Fibroblast of peridontal ligament (primary cell): ENCODE measurements at regions not wholly inside any gene's neighbourhood (a gene's known extent, or its start where the extent isn't known, plus 50 kb on each side); places are given as distances from the start of the nearest gene placed in this dataset.
A peak's percentile ranks its signal among the peaks of the same experiment; 100 is the strongest.
"Not testable (repeated sequence)": the region's sequence is repeated elsewhere in the genome, so short reads cannot be mapped to it uniquely, and the experiment has no call there.

ENCODE experiments used
- DNase-seq: peaks from one replicate; pipeline ENCODE4 v3.0.0-alpha.2; 2010; ENCODE audit errors: extremely low read depth

- no peak for DNase-seq
Observed at GRCh38 chr12:20125276-20125798, 243.0 kb upstream of the PDE3A start.

GRCh38 chr12:20126601-20127000 lies 241.7 kb upstream of the PDE3A start:
- no peak for DNase-seq

GRCh38 chr12:20127413-20127812 lies 240.9 kb upstream of the PDE3A start:
- peak; percentile 24 for DNase-seq

DNA sequence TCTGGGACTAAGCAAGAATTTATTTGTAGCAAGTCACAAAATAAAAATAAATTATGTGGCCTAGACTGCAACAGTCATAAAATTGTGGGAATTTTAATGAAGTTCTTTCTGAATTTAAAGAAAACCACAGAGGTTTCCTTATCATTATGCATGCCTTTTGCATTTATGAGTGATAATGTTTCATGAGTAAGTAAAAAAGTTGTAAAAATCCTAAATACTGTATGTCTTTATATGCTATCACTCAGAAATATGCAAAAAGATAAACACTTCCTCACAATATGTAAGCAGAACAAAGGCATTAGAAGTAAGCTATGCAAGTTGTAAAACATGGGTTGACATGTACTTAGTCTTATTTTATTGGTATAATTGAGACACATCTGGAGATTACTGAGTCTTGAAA lies 239.4 kb upstream of the PDE3A start:
- no peak for DNase-seq

GRCh38 chr12:20132818-20133217 lies 235.5 kb upstream of the PDE3A start:
- DNase-seq = no peak

DNA sequence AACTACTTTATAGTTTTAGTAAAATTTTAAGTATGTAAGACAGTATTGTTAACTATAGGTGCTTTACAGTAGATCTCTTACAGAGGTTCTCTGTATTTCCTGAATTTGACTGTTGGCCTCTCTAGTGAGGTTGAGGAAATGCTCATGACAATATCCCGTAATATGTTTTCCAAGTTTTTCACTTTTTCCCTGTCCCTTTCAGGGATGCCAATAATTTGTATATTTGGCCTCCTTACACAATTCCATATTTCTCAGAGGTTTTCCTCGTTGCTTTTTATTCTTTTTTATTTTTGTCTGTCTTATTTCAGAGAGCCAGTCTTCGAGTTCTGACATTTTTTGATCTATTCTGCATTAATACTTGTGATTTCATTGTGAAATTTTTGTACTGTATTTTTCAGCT lies 233.7 kb upstream of the PDE3A start:
- no peak for DNase-seq

DNA sequence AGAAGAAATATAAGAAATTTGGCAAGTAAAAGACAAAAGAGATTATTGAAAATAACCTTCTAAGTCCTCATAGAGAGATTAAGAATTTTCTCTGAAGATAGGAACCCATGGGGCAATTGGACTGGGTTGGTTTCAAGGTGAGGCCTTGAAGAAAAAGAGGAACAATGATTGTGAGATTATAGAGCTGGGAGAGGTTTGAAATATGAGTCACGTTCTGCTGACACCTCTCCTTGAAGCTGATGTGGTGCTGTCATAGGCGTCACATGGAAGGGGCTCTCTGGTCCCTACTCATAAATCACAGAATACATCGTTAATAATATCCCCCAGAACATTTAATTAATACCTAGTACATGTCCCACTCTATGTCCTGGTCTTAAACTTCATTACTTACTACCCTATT lies 227.6 kb upstream of the PDE3A start:
- no peak for DNase-seq

DNA sequence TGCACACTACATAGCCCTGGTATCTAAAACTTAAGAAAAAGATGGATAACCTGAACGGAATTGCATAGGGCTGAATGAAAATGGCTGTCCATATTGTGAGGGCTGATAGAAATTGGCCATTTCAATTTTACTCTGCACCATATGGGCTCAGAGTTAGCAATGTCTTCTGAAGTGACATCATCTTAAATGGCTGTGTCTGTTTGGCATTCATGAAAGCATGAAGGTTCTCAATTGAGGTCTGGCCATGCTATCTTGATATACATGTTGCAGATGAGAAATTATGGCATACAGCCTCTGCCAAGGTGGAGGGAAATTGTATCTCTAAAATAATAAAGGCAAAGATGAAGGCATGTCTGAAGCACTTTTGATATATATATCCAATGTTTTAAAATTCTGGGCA lies 226.0 kb upstream of the PDE3A start:
- peak; percentile 29 for DNase-seq

GRCh38 chr12:20142956-20143355 lies 225.4 kb upstream of the PDE3A start:
- no peak for DNase-seq

GRCh38 chr12:20144341-20144740 lies 224.0 kb upstream of the PDE3A start:
- DNase-seq = no peak

GRCh38 chr12:20148241-20148640 lies 220.1 kb upstream of the PDE3A start:
- no peak for DNase-seq

- DNase-seq = no peak
Observed at GRCh38 chr12:20150835-20151422, 217.4 kb upstream of the PDE3A start.

DNA sequence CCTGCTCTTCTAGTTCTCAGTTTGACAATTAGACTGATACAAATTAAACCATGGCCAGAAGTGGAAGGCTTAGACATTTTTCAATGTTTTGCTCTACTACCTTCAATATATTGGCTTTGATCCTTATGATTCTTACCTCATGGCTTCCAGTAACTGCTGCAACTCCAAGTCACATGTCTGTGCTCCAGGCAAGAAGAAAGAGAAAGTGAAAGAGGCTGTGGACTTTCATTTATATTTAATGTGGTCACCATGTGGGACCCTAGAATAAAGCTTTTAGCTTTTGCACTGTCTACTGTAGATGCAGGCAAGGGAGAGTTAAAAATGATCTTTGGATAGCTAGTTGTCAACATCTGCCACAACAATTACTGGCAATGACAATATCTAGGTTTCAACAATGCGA lies 214.3 kb upstream of the PDE3A start:
- DNase-seq = peak; percentile 22

DNA sequence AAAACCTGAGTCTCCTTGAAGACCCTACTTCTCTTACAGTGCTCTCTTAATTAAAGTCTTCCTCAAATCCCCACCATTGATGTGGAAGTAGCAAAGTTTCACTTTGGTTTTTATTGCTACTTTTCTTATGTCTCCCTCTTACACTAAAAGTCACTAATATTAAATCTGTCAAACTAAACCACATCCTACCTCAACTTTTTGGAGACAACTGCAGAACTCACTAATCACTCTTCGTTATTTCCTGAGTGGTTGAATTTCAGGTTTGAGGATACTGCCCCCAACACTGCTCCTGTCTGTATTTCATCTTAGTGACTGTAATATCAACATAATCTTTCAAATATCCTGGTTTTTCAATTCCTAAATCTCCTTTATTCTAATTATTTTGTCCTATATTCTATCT lies 213.0 kb upstream of the PDE3A start:
- no peak for DNase-seq

DNA sequence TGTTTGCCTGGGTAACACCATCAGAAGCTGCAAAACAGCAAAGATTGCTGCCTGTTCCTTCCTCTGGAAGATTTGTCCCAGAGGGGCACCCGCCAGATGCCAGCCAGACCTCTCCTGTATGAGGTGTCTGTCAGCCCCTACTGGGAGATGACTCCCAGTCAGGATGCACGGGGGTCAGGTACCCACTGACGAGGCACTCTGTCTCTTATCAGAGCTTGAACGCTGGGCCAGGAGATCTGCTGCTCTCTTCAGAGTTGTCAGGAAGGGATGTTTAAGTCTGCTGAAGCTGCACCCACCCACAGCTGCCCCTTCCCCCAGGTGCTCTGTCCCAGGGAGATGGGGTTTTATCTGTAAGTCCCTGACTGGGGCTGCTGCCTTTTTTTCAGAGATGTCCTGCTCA lies 207.4 kb upstream of the PDE3A start:
- DNase-seq = not testable (repeated sequence)

- DNase-seq = no peak
Observed at GRCh38 chr12:20174528-20175175, 193.7 kb upstream of the PDE3A start.

DNA sequence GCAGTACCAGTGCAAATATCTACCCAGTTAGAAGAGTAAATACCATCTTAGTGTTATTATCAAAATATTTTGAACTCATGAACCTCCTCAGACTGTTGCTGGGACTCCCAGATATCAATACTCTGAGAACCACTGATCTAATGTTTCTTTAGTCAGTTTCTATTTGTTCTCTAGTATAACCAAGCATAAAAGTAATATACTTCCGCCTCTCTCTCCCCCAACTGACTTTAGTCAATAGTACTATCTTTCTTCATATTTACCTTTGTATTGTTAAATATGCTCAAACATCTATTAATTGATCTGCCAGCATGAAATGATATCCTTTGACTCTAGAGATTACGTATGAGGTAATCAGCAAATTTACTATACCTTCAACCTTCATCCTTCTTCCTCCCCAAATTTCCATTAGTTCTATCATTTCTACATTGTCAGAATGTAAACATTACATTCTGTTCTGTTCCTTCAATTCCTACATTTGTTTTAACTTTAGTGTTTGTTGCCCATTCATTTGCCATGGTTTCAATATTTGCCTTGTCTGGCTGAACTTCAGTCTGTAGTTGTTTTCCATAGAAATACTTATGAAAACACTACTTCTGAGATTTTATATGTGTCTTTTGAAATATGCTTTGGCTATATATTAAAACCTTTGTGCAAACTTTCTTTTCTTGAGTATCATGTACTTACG lies 192.5 kb upstream of the PDE3A start:
- no peak for DNase-seq

DNA sequence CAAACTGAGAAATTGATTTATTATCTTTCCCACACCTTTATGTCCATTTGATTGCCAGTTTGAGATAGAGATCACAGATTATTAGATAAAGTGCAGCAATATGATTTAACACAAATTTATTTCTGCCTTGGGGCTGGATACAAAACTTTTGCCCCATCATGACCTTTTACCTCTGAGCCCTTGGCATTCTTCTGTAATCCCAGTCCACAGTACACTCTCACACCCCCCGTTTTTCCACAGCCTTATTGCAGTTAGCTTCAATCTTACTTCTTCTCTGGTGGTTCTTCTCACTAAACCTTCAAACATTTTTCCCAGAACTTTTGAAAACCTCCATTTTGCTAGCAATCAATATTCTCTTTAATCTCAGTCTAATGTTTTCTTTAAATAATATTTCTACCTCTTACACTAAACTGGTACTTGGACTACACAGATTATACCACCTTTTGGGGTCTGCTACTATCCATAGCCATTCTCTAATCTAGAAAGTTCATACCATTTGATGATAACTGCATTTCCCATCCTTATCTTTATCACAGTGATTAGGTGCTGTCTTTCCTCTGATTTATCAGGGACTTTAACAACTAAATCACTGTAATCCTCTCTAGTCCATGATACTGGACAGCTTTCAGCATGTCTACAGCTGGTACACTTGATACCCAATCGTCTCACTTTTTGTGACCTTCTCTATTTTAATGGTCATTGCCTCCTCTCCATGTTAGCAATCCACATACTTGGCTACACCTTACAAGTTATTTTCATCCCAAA lies 186.7 kb upstream of the PDE3A start:
- no peak for DNase-seq

DNA sequence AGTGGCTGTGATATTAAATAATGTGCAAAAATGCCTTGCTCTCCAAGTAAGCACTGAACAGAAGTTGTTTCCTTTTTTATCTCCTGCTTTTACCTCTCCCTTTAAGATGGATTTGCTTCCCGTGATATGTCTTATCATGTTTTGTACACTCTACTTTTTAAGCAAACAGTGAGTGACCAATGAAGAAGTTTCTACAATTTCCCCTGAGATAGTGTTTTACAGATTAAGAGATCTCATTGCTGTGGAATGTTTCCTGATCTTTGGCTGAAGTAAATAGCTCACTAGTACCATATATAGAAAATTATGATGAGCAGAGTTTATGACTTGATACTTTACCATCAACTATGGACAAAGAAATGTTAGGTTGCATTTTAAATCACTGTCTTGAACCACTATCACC lies 184.8 kb upstream of the PDE3A start:
- peak; percentile 47 for DNase-seq

DNA sequence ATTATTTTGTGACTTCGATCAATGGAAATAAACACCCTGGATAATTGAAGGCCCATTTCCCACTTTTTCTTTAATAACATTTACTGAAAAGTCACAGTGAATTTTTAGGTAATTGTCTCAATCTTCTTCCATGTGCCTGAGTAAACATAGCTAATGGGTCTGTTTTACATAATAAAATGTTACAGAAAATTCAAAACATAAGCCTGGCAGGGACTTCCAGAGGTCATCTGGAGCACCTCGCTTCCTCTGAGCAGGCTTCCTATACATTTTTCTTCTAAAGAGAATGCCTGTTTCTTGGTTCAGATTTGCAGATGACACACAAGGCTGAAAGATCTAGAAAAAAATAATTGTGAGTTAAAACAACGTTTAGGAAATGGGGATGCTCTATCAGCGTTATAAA lies 183.8 kb upstream of the PDE3A start:
- no peak for DNase-seq

DNA sequence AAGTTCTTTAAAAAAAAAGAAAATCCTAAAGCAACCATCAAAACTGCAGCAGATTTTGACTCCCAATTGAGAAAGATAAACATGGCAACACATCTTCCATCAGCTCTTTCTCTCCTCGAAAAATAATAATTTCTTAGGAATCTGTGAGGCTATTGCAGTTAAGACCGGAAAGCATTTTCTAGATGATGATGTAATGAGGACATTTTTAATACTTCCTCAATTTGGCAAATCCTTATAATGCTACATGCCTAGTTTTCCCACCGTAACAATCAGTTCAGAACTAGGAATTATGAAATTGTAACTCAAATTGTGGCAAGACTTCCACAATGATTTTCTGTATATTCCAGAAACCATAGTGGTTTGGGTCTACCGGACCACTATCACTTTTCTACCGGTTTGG lies 180.9 kb upstream of the PDE3A start:
- DNase-seq = peak; percentile 12

DNA sequence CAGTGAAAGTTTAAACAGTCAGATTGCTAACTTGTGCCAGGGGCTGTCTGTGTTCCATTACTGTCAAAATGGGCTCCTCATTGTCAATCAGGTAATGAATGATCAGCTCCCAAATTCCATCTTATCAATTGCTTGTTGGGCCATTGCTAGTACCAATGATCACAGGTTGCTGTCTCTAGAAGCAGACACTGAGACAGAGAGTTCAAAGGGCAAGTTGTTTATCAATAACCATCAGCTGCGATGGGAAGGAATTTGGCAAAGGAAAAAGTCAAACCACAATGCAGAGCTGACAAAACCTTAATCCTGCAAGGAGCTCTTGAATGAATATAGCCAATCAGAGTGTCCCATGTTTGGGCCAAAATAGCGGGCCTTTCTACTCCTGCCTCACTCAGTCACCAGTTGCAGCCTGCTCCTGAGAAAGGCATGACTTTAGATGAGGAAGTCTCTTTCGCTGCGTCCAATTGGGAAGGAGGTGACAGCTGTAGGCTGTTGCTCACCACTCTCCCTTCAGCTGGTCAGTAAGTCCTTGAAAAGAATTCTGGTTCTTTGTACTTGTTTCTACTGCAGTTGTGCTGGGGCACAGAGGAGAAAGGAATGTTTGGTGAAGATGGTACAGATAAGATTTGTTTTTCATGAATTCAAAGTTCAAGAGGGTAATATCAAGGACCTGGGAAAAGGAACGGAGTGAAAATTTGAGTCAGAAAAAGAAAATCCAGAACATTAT lies 179.2 kb upstream of the PDE3A start:
- no peak for DNase-seq
